SK-N-SH treated with all-trans-retinoic acid at 6 μM for 48 hours (cell line): ENCODE measurements at regions not wholly inside any gene's neighbourhood (a gene's known extent, or its start where the extent isn't known, plus 50 kb on each side); places are given as distances from the start of the nearest gene placed in this dataset.
A peak's percentile ranks its signal among the peaks of the same experiment; 100 is the strongest.

Experiments
- CREB5 ChIP-seq: fragments of 250-450 bp; sonication (Bioruptor Pico); IDR thresholded peaks from 2 replicates; pipeline ENCODE4 v1.5.1; 2020; ENCODE audit warnings: low read depth, mild to moderate bottlenecking, moderate library complexity
- CSDC2 ChIP-seq: fragments of 250-450 bp; sonication (Bioruptor Pico); IDR thresholded peaks from 2 replicates; pipeline ENCODE4 v1.5.0; 2020; ENCODE audit warnings: mild to moderate bottlenecking, moderate library complexity
- ESRRG ChIP-seq: fragments of 250-450 bp; sonication (Bioruptor Pico); IDR thresholded peaks from 2 replicates; pipeline ENCODE4 v1.6.1; 2021; ENCODE audit warnings: mild to moderate bottlenecking
- PATZ1 ChIP-seq: fragments of 250-450 bp; sonication (Bioruptor Pico); IDR thresholded peaks from 2 replicates; pipeline ENCODE4 v1.8.0; 2020; ENCODE audit warnings: mild to moderate bottlenecking, moderate library complexity, borderline replicate concordance
- TSHZ2 ChIP-seq: fragments of 250-450 bp; sonication (Bioruptor Pico); IDR thresholded peaks from 2 replicates; pipeline ENCODE4 v1.5.0; 2020; ENCODE audit warnings: mild to moderate bottlenecking, moderate library complexity
- ZNF70 ChIP-seq: fragments of 450-650 bp; formaldehyde crosslinking; IDR thresholded peaks from 2 replicates; pipeline ENCODE4 v1.5.0; 2020; ENCODE audit warnings: mild to moderate bottlenecking, moderate library complexity

- TF ChIP-seq CSDC2 (CRISPR knock-in tag) (peak; percentile 75; the same call in 1 of the 2 replicates), ZNF70 (CRISPR knock-in tag) (no peak), ESRRG (CRISPR knock-in tag) (no peak), TSHZ2 (peak; percentile 84), PATZ1 (CRISPR knock-in tag) (no peak), CREB5 (CRISPR knock-in tag) (peak; percentile 71; the same call in 1 of the 2 replicates)
Observed at GRCh38 chr10:113329121-113329596, 223.7 kb upstream of the HABP2 start.
